ENCODE measurements at regions not wholly inside any gene's neighbourhood (a gene's known extent, or its start where the extent isn't known, plus 50 kb on each side); places are given as distances from the start of the nearest gene placed in this dataset.

DNA sequence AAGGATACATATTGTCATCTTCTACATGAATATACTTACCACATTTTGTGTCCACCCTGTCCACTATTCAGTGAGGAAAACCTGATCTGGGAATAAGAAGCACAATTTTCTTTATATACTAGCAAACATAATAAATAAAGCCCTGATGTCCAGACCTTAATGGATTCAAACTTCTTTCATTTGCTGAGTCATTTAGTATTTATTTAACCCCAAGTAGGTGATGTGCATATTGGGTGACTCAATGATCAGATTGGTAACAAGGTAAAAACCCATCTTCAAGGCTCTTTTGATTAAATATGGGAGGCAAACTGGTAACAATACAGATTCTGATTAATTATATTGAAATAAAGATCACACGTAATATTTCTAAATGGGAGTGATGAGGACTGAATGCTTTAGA, 1159.8 kb upstream of the EYS start:
- no peak for DNase-seq

GRCh38 chr6:66865771-66866170, 1158.7 kb upstream of the EYS start:
- DNase-seq = no peak

DNA sequence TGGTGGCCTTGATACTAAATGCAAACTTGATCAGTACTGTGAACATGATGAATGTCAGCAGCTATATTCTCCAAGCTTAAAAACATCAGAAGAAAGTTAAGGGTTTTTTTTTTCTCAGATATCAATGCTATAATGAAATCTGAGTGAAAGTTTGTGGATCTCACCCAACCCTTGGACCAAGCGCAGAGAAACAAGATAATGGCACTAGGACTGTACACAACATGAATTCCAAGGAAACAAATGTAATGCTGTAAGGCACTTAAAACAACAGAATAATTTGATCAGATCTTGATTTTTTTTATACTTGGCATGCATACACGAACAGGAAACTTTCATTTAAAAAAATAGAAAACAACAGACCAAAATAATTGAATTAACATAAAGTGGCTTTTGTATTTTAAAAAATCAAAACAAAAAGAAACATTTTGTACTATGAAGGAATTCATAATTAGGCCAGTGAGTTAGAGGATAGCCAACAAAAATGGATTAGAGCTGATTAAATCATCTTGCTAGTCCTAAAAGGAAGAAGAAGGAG, 1154.0 kb upstream of the EYS start:
- DNase-seq = no peak

- DNase-seq = no peak
Observed at GRCh38 chr6:66860328-66860727, 1153.3 kb upstream of the EYS start.

- DNase-seq = no peak
Observed at GRCh38 chr6:66858196-66858595, 1151.2 kb upstream of the EYS start.

DNA sequence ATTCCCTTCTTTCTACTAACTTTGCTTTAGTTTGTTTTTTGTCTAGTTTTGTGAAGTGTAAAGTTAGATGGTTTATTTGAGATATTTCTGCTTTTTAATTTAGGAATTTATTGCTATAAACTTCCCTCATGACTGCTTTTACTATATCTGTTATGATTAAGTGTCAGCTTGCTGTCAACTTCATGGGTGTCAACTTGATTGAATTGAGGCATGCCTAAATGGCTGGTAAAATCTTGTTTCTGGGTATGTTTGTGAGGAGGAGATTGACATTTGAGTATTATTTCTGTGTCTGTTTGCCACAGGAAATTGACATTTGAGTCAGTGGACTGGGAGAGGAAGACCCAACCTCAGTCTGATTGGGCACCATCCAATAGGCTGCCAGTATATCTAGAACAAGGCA, 1147.0 kb upstream of the EYS start:
- DNase-seq = no peak

GRCh38 chr6:66851930-66852329, 1144.9 kb upstream of the EYS start:
- DNase-seq = no peak

- no peak for DNase-seq
Observed at GRCh38 chr6:66849843-66850242, 1142.8 kb upstream of the EYS start.

DNA sequence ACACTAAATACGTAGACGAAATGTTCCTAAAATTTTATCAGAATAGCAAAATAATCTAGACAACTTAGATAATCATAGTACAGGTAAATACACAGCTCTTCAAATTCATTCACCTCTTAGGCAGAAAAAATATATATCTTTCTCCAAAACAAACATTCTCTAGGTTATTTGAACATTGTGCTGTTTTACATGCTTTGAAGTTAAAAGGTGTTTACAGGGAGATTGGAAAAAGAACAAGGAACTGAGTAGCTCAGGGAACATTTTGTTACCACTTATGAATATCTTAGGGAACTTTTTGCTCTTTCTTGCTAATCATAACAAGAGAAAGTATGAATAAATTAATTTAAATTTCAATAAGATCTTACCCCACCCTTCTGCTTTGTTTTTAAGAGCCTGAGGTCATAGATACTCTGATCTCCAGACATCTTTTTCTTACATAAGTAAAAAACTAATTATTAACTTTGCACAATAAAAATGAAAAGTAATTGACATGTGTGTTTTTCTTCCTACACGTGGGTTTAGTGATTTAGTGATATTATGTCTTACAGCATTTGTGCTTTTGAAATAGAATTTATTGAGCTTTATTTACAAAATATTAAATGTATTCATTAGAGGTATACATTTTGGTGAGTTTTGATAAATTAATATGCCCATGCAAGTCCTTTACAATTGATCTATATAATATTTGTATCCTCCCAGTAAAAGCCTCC, 1141.4 kb upstream of the EYS start:
- DNase-seq = no peak

DNA sequence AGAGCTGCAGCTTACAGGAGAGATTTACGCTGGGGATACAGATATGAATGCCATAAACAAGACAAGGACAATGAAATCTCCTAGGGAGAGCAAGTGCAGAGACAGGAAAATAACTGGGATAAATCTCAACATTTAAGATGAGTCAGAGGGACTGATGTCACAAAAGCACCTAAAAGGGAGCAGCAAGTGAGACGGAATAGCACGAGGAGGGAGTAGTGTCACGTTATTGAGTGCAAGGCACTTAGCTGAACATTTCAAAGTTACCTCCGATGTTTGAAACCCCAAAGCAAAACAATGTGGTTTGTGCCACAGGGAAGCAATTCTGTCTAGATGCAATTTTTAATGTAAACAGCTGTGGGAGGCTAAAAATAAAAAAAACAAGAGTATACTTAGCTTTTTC, 1131.7 kb upstream of the EYS start:
- no peak for DNase-seq

DNA sequence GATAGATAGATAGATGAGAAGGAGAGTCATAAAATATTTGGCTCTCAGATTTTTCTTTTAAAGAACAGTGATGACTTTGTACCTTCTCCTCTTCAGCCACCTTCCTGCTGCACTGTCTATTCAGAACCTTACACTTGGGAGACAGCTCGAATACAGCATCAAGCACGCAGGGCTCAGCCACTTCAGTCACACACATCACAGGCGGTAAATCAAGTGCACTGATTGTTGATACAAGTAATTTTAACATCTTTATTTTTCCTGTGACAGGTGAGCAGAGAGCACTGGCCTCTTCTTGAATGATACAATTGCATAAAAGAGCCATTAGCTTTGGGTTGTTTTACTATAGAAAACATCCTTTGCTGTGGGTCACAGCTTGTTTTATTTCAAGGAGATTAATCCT, 1118.5 kb upstream of the EYS start:
- DNase-seq = no peak

DNA sequence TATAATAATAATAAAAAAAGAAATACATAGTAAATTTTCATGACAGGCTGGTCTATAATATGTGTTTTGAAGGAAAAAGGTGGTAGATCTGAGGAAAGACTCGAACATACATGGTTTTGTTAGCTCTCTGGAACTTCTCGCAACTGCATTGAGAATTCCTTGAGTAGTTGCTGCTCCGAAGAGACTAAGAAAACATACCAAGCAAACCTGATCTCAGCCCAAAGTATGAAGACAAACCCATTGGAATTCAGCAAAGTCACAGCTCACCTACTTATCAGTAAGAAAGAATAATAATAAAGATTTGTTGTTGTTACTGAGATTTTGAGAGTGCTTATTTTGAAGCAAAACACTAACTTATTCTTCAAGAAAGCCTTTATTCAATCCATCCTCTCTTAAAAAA, 1107.1 kb upstream of the EYS start:
- DNase-seq = no peak

- DNase-seq = no peak
Observed at GRCh38 chr6:66808771-66809170, 1101.7 kb upstream of the EYS start.

- no peak for DNase-seq
Observed at GRCh38 chr6:66796987-66797386, 1090.0 kb upstream of the EYS start.

- DNase-seq = no peak
Observed at GRCh38 chr6:66788579-66788978, 1081.6 kb upstream of the EYS start.

DNA sequence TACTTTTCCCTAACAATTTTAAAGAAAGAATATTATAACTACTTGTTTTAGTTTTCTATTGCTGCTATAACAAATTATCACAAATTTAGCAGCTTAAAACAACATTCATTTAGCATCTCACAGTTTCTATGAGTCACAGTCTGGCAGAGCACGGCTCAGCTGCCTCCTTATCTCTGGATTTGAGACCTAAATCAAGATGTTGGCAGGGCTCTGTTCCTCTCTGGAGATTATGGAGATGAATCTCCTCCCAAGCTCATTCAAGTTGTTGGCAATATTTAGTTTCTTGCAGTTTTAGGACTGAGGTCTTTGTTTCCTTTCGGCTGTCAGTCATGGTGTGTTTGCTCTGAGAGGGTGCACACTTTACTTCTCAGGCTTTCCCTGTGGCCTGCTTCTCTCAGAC, 1065.8 kb upstream of the EYS start:
- DNase-seq = no peak

GRCh38 chr6:66771626-66772025, 1064.6 kb upstream of the EYS start:
- DNase-seq = no peak

- DNase-seq = no peak
Observed at GRCh38 chr6:66751630-66752029, 1044.6 kb upstream of the EYS start.

- no peak for DNase-seq
Observed at GRCh38 chr6:66740346-66740745, 1033.3 kb upstream of the EYS start.

GRCh38 chr6:66735106-66735890, 1028.3 kb upstream of the EYS start:
- no peak for DNase-seq

DNA sequence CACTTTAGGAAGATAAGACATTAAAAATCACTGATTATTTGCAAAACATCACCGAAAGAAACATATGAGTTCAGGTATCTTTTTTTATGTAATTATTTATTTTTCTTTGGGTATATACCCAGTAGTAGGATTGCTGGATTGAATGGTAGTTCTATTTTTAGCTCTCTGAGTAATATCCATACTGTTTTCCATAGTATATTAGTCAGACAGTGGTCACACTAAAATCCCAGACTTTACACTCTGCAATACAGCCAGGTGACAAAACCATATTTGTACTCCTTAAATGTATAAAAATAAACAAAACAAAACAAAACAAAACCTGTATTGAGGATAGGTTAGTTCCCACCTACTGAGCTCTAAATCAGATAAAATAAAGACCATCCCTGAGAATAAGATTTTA, 1024.3 kb upstream of the EYS start:
- no peak for DNase-seq

DNA sequence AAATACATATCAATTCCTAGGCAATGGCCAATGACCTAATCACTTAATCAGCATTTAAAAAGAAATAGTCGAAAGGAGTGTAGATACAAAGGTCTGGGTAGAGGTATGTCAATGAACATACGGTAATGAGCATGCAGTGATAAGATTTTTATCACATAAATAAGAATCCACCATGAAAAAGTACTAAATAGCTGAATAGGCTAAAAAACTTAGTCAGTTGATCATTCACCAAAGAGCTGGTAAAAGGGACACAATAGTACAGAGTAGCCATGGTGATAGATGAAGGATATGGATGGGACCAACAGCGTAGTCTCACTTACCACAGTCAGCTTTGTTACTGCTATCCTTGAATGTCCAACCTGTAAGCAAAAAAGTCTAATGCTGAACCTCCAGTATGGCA, 1018.6 kb upstream of the EYS start:
- DNase-seq = no peak

DNA sequence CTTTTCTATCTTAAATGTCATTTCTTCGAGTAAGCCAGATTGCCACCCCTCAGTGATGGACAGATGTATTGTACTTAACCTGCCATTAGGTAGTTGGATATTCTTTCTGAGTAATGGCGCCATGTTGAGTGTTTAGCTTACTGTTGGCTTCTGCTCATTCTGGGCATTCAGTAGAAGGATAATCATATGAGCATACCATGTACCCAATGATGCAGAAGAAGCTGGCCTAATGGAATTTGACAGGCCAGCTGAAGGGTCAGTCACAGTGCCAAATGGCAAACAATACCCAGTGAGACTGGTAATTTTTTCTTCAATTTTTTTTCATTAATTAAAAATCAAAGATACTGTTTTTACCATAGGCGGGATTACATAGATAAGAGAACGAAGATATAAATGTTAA, 1010.8 kb upstream of the EYS start:
- DNase-seq = no peak

DNA sequence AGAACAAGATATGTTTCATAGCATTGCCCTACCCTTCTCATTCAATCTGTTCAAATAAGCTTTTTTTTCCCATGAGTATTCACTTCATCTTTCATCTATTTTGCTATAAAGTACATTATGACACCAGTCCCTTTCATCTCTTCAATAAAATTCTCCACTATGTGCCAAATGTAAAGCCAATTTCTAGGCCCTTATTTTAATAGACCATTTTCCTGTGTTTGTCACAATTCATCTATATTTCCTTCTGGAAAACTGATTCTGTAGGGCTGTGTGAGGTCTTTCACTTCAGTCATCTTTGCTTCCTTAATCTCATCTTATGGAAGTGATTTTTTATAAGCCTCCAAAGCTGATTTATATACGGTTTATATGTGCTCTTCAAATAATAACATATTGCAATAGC, 992.4 kb upstream of the EYS start:
- DNase-seq = no peak

GRCh38 chr6:66689608-66690007, 982.6 kb upstream of the EYS start:
- DNase-seq = no peak
